ENCODE measurements at regions not wholly inside any gene's neighbourhood (a gene's known extent, or its start where the extent isn't known, plus 50 kb on each side); places are given as distances from the start of the nearest gene placed in this dataset.
A peak's percentile ranks its signal among the peaks of the same experiment; 100 is the strongest.

- no peak for DNase-seq
Observed at GRCh38 chr5:57862942-57863341, 380.3 kb upstream of the ACTBL2 start.

GRCh38 chr5:57862471-57862911, 379.9 kb upstream of the ACTBL2 start:
- peak; percentile 51 for DNase-seq

DNA sequence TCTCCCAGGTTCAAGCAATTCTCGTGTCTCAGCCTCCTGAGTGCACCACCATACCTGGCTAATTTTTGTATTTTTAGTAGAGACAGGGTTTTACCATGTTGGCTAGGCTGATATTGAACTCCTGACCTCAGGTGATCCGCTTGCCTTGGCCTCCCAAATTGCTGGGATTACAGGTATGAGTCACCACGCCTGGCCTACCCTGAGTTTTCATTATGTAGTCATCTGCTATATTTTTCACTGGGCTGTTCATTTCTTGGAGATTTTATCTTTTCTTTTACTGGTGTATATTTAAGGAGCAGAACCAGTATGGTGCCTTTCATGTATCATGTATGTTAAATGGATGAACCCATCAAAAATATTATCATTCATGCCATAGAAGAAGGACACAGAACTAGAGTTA, 377.0 kb upstream of the ACTBL2 start:
- no peak for DNase-seq

GRCh38 chr5:57858905-57859304, 376.3 kb upstream of the ACTBL2 start:
- no peak for DNase-seq

- no peak for DNase-seq
Observed at GRCh38 chr5:57857696-57858095, 375.1 kb upstream of the ACTBL2 start.

GRCh38 chr5:57855831-57856230, 373.2 kb upstream of the ACTBL2 start:
- DNase-seq: peak; percentile 62

DNA sequence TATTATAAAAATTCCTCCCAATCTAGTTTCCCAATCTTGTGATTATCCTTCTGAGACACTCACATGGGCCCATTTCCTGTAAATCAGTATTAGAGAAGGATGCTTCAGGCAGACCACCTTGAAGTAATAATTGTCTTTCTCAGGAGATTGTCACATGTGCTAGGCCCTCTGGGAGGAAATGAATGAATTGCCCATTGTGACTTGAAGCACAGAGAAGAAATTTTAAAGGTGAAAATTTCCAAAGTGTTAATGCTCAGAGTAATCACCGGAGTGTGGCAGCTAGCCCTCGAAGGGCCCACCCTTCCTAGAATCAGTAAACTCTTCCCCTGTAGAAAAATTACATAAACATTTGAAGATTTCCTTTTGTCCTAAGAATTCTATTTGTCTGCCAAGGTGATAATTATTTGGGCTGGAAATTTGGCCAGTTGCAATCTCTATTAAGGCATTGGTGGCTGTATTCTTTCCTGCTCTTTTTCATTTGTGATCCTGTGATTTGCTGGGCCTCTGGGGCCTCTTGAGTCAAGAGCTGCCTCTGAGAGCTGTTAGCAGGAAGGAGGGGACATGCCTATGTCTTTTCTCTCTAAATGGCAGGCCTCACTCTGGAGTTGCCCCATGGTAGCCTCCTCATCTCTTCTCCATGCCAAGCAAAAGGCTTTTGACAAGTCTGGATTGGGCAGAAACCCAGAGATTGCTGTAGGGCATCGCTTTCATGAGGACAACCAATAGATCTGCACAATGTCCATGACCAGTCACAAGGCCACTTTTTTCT, 371.5 kb upstream of the ACTBL2 start:
- DNase-seq: no peak

DNA sequence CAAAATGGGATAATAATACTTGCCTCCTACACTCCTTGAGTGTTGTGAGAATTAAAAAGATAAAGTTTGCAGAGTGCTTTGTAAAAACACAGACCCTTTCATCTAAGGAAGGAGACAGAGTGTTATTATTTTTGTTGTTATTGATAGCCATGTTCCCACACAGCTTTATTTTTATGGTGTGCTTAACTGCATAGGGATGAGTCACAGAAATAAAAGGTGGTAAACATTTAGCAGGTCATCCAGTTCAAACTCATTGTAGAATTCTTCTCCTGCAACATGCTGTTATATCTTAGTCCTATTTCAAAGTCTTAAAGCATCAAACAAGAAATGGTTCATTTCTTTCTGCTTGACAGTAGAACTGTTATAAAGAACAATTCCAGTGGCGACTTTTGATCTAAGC, 367.5 kb upstream of the ACTBL2 start:
- no peak for DNase-seq

DNA sequence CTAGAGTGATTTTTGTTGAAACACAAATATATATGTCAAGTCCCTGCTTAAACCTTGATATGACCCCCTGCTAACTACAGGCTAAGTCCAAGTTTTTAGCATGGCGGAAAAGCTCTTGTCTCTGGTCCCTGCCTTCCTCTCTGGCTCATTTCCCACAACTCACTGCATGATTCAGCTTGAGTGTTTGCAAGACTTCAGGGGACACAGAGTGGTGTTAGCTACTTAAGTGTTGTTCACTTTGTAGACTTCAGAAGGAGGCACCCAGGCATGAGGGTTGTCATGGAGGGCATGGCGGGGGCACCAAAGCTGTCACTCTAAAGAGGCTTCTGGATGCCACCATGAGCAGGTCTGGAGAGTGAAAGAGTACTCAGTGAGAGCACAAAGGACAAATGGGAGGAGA, 362.4 kb upstream of the ACTBL2 start:
- no peak for DNase-seq

DNA sequence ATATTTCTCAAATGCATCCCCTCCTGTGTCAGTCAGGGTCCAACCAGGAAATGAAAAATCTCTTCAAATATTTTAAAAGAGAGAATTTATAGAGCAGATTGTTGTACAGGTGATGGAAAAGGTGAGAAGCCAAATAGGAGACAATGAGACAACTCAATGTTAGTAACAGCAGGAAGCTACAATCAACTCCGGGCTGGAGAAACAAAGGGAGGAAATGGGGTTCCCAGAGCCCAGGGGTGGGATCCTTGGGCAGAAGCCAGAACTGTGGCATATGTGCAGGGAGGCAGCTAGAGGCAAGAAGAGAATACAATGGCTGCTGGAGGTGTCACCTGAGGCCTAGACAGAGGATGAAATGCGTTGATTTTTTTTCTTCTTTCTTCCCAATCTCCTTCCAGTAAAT, 361.8 kb upstream of the ACTBL2 start:
- DNase-seq: no peak

DNA sequence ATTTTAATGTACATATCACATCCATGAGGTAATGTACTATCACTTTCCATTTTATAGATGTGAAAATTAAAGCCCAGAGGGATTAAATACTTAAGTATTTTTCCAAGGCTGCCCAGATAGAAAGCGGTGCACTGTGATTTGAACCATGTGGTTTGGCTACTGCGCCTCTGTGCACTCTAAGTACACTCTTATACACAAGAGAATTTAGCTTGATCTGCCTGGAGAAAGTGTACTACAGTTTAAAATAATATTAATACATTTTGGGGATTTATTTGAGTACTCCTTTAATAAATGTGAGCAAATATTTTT, 360.4 kb upstream of the ACTBL2 start:
- no peak for DNase-seq

- no peak for DNase-seq
Observed at GRCh38 chr5:57842364-57843058, 359.9 kb upstream of the ACTBL2 start.

GRCh38 chr5:57841676-57842363, 359.2 kb upstream of the ACTBL2 start:
- DNase-seq: no peak

GRCh38 chr5:57839437-57840079, 356.9 kb upstream of the ACTBL2 start:
- no peak for DNase-seq

DNA sequence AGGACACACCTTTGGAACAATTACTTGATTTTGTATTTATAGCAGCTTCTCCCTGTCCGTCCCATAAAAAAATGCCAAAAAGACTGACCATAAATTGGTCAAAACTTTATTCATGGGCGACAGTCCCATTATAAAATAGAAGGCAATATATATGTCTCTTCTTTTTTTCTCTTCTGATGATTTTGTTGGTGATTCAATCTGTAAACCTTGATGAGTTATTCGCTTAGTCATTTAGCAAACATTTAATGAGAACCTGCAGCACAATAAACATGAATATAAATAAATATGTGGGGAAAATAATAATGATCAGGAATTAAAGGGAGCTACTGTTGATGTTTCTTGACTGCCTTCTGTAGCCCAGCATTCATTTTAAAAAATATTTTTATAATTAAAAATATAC, 356.4 kb upstream of the ACTBL2 start:
- no peak for DNase-seq

DNA sequence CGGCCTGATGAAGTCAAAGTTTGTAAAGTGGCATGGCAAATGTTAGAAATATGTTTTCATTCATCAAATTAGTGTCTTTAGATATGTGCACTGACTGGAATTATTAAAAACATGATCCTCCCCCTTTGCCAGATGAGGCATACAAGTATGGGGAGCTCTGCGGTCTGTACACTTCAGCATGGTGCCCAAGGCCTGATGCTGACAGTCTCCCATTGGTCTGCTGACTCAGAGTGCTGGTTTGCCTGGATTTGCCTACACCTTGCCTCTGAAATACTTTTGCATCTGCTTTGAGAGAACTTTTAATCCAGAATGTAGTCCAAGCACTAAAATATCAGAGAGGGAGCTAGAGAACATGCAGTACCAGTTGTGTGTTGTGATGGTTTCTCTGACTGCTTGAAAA, 354.3 kb upstream of the ACTBL2 start:
- DNase-seq: no peak

GRCh38 chr5:57836331-57836730, 353.7 kb upstream of the ACTBL2 start:
- DNase-seq: no peak

DNA sequence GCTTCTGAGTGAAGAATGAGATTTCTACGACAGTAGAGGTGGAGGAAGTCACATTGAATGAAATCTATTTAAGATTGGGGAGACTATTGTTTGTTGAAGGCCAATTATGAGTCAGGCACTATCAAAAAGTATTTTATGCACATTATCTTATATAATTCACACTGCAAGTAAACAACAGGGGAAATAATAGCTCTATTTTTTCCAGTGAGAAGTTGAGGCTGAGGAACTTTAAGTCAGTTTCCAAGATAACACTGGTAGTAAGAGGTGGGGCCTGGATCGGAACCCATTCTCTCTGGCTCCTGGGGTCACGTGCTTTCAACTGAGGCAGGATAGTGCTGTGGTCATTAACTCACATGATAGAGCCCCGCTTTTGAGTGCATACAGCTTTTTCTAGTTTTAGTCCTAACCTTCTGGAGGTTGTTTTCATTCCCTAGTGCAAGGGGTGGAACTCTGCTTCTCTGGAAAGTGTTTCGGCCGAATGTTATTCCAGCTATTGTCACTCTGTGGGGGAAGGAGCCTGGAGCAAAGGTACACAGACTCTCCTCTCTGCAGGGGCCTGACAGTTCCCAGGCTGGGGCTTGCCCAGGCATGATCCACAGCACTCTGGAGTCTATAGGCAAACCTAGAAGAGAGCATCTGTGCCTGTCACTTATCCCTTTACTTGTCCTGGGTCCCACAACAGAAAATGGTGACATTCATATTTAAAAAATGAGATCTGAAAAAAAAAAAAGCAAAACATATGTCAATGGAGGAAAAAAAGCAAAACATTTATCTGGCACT, 352.4 kb upstream of the ACTBL2 start:
- DNase-seq: peak; percentile 94

- no peak for DNase-seq
Observed at GRCh38 chr5:57833489-57833888, 350.9 kb upstream of the ACTBL2 start.

GRCh38 chr5:57832875-57833274, 350.3 kb upstream of the ACTBL2 start:
- DNase-seq: no peak

GRCh38 chr5:57831932-57832331, 349.3 kb upstream of the ACTBL2 start:
- DNase-seq: no peak

- no peak for DNase-seq
Observed at GRCh38 chr5:57831090-57831489, 348.5 kb upstream of the ACTBL2 start.

GRCh38 chr5:57828221-57828620, 345.6 kb upstream of the ACTBL2 start:
- DNase-seq: no peak

Measured in NCI-H2171 treated with DMSO at 0.1 percent for 48 hours (cell line).